NCI-H1105 (cell line): ENCODE measurements at regions not wholly inside any gene's neighbourhood (a gene's known extent, or its start where the extent isn't known, plus 50 kb on each side); places are given as distances from the start of the nearest gene placed in this dataset.

Experiments
- DNase-seq: peaks from one replicate; lab custom pipeline; 2025; lab: John Stamatoyannopoulos, UW

- no peak for DNase-seq
These were observed 121.3 kb downstream of the RPS29 start for GRCh38 chr14:49464885-49465284.

- no peak for DNase-seq
These were observed 123.0 kb downstream of the RPS29 start for GRCh38 chr14:49463146-49463545.

GRCh38 chr14:49461529-49462401 lies 124.4 kb downstream of the RPS29 start:
- DNase-seq: peak; percentile 66

GRCh38 chr14:49460662-49461061 lies 125.5 kb downstream of the RPS29 start:
- DNase-seq: no peak

GRCh38 chr14:49456589-49456988 lies 129.6 kb downstream of the RPS29 start:
- DNase-seq: no peak

- no peak for DNase-seq
These were observed 134.2 kb downstream of the RPS29 start for GRCh38 chr14:49451938-49452337.

- DNase-seq: no peak
These were observed 136.4 kb downstream of the RPS29 start for GRCh38 chr14:49449749-49450148.

- DNase-seq: peak; percentile 3
These were observed 138.6 kb downstream of the RPS29 start for GRCh38 chr14:49447540-49448107.

- no peak for DNase-seq
These were observed 139.4 kb downstream of the RPS29 start for GRCh38 chr14:49446801-49447200.

GRCh38 chr14:49438256-49438770 lies 147.9 kb downstream of the RPS29 start:
- DNase-seq: no peak

- DNase-seq: no peak
These were observed 158.1 kb downstream of the RPS29 start for GRCh38 chr14:49428076-49428475.

- no peak for DNase-seq
These were observed 159.1 kb downstream of the RPS29 start for GRCh38 chr14:49427117-49427516.

- no peak for DNase-seq
These were observed 160.3 kb downstream of the RPS29 start for GRCh38 chr14:49425921-49426320.

GRCh38 chr14:49424436-49425331 lies 161.5 kb downstream of the RPS29 start:
- DNase-seq: no peak

GRCh38 chr14:49420201-49420600 lies 166.0 kb downstream of the RPS29 start:
- DNase-seq: no peak

GRCh38 chr14:49418789-49419188 lies 167.4 kb downstream of the RPS29 start:
- no peak for DNase-seq

GRCh38 chr14:49417790-49418189 lies 168.4 kb downstream of the RPS29 start:
- DNase-seq: no peak

- no peak for DNase-seq
These were observed 177.8 kb downstream of the RPS29 start for GRCh38 chr14:49408187-49408933.

- DNase-seq: no peak
These were observed 180.9 kb downstream of the RPS29 start for GRCh38 chr14:49405291-49405690.

GRCh38 chr14:49401373-49401772 lies 184.8 kb downstream of the RPS29 start:
- no peak for DNase-seq

GRCh38 chr14:49396801-49397200 lies 189.4 kb downstream of the RPS29 start:
- no peak for DNase-seq

GRCh38 chr14:49381778-49382177 lies 204.4 kb downstream of the RPS29 start:
- no peak for DNase-seq
